NB4 (cell line): ENCODE measurements at regions not wholly inside any gene's neighbourhood (a gene's known extent, or its start where the extent isn't known, plus 50 kb on each side); places are given as distances from the start of the nearest gene placed in this dataset.

ENCODE experiments used
- DNase-seq: peaks from one replicate; pipeline ENCODE4 v3.0.0; 2010; ENCODE audit warnings: low read depth
- H3K4me3 ChIP-seq: one replicate; pipeline ENCODE4 v1.5.1; 2011; ENCODE audit warnings: mild to moderate bottlenecking, low read depth, low read length, moderate library complexity
- MYC ChIP-seq: IDR thresholded peaks from 2 replicates; pipeline ENCODE4 v1.6.1; 2011; ENCODE audit warnings: low read depth, low read length
- POLR2A ChIP-seq: IDR thresholded peaks from 2 replicates; pipeline ENCODE4 v1.6.1; 2011; ENCODE audit warnings: mild to moderate bottlenecking; ENCODE audit not compliant: insufficient read length; ENCODE audit errors: extremely low read depth
- TF ChIP-seq, protein P1 (sequence below): IDR thresholded peaks from one replicate; pipeline ENCODE4 v1.5.1; 2012; ENCODE audit warnings: low read depth, low read length
- TF ChIP-seq, protein P2 (sequence below): IDR thresholded peaks from 2 replicates; pipeline ENCODE4 v1.6.1; 2011; ENCODE audit warnings: low read depth, low read length

DNA sequence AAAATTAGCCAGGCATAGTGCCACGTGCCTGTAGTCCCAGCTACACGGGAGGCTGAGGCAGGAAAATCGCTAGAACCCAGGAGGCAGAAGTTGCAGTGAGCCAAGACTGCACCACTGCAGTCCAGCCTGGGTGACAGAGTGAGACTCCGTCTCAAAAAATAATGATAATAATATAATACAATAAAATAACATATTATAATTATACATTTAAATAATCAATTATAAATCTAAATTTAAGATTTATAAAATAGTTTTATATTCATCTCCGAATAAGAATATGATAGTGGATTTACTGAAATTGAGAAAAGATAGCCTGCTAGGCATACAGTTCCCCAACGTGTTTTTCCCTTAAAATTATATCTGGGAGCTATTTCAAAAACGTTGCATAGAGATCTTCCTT, 599.6 kb downstream of the CDH18 start:
- no peak for DNase-seq
- no peak overlapping the region for H3K4me3 ChIP-seq
- TF ChIP-seq, protein P1, sequence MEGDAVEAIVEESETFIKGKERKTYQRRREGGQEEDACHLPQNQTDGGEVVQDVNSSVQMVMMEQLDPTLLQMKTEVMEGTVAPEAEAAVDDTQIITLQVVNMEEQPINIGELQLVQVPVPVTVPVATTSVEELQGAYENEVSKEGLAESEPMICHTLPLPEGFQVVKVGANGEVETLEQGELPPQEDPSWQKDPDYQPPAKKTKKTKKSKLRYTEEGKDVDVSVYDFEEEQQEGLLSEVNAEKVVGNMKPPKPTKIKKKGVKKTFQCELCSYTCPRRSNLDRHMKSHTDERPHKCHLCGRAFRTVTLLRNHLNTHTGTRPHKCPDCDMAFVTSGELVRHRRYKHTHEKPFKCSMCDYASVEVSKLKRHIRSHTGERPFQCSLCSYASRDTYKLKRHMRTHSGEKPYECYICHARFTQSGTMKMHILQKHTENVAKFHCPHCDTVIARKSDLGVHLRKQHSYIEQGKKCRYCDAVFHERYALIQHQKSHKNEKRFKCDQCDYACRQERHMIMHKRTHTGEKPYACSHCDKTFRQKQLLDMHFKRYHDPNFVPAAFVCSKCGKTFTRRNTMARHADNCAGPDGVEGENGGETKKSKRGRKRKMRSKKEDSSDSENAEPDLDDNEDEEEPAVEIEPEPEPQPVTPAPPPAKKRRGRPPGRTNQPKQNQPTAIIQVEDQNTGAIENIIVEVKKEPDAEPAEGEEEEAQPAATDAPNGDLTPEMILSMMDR, result no peak
- TF ChIP-seq, protein P2, sequence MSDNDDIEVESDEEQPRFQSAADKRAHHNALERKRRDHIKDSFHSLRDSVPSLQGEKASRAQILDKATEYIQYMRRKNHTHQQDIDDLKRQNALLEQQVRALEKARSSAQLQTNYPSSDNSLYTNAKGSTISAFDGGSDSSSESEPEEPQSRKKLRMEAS, result no peak
- TF ChIP-seq POLR2A (no peak), MYC (no peak)

DNA sequence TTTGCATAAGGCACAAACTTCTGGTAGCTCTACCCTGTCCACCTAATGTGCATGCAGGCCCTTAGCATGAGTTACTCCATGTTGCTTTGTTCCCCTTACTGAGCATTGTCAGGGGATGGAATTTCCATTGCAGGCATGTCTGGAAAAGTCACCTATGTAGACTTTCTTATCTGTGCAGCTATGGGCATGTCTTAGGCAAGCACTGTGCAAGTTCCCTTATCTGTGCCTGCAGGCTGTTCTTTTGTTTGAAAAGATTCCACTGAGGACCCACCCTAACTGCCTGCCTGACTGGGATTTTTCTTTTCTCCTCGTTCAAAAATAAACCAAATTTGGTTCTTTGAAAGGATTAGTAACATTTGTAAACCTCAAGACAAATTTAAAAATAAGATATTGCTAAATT, 587.0 kb downstream of the CDH18 start:
- no peak for DNase-seq
- TF ChIP-seq, protein P2, result no peak
- TF ChIP-seq POLR2A (no peak), MYC (no peak)
- TF ChIP-seq, protein P1, result no peak
- H3K4me3 ChIP-seq, result no peak overlapping the region

DNA sequence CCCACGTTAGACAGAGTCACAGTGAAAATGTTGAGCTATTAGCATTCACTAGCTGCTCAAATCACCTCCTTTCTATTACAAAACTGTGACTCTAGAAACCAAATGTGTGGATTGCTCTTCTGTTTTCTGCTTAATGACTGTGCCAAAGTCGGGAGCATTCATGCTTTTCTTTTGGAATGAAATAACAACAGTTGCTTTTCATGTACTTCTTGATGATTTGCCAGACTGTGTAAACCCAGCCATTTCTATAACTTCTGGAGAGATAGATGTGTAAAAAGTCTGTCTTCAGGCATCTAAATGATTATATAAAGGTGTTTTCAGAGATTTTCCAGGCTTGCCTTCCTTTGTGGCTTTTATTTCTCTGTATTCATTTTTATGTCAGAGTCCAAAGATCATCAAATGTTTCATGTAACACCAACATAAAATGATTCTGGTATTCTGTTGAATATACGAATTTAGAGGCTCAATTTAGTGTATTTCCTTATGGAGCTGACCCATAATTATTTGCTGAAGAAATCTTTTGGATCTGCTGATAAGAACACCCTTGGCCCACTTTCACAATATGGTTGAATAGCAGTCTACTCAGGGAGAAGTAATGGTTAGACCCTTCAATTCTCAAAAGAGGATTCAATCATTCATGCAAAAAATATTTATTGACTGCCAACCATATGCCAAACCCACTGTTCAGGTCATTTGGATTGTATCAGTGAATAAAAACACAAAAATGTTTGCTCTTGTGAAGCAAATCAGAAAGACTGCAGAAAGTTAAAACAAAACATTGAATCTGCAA, 581.2 kb downstream of the CDH18 start:
- TF ChIP-seq, protein P2, result no peak
- TF ChIP-seq POLR2A, result no peak
- TF ChIP-seq MYC, result no peak
- TF ChIP-seq, protein P1, result no peak
- DNase-seq, result no peak

DNA sequence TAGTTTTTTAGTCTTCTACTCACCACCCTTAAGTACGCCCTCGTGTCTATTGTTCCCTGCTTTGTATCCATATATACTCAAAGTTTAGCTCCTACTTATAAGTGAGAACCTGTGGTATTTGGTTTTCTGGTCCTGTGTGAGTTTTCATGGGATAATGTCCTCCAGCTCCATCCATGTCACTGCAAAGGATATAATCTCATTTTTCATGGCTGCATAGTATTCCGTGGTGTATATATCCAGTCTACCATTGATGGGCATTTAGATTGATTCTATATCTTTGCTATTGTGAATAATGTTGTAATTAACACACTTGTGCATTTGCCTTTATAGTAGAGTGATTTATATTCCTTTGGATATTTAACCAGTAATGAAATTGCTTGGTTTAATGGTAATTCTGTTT, 579.9 kb downstream of the CDH18 start:
- TF ChIP-seq MYC, result no peak
- TF ChIP-seq, protein P2, result no peak
- TF ChIP-seq POLR2A, result no peak
- TF ChIP-seq, protein P1, result no peak
- H3K4me3 ChIP-seq, result no peak overlapping the region
- DNase-seq, result no peak

More for the DNA sequence above, 581.2 kb downstream of the CDH18 start:
- no peak overlapping the region for H3K4me3 ChIP-seq

DNA sequence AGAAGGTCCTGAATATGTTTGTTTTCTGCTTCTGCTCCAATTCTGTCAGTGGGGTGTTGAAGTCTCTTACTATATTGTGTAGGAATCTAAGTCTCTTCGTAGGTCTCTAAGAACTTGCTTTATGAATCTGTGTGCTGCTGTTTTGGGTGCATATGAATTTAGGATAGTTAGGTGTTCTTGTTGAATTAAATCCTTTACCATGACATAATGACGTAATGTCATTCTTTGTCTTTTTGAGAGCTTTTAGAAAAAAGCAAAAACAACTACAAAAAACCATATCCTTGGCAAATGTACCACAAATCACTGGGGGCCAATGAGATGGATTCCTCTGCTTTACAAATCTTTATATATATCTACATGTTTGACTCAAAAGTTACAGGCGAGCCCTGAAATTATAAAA, 576.1 kb downstream of the CDH18 start:
- no peak overlapping the region for H3K4me3 ChIP-seq
- no peak for TF ChIP-seq POLR2A
- TF ChIP-seq, protein P1, result no peak
- no peak for TF ChIP-seq MYC
- TF ChIP-seq, protein P2, result no peak
- no peak for DNase-seq
